GM18861 (cell line): ENCODE measurements at regions not wholly inside any gene's neighbourhood (a gene's known extent, or its start where the extent isn't known, plus 50 kb on each side); places are given as distances from the start of the nearest gene placed in this dataset.
"Not testable (repeated sequence)": the region's sequence is repeated elsewhere in the genome, so short reads cannot be mapped to it uniquely, and the experiment has no call there.

ENCODE experiments used
- ATAC-seq: cut with Tn5 transposase; IDR thresholded peaks from one replicate; pipeline ENCODE4 v1.9.1; 2021; ENCODE audit not compliant: unreplicated experiment

- ATAC-seq, result no peak
Measured at GRCh38 chr11:13216019-13216710, 61.4 kb upstream of the BMAL1 start.

- no peak for ATAC-seq
Measured at GRCh38 chr11:13216711-13217075, 60.9 kb upstream of the BMAL1 start.

- ATAC-seq, result not testable (repeated sequence)
Measured at GRCh38 chr11:13218685-13219084, 58.9 kb upstream of the BMAL1 start.

- no peak for ATAC-seq
Measured at GRCh38 chr11:13220148-13220547, 57.4 kb upstream of the BMAL1 start.

- ATAC-seq, result no peak
Measured at GRCh38 chr11:13221722-13222121, 55.9 kb upstream of the BMAL1 start.

- ATAC-seq, result no peak
Measured at GRCh38 chr11:13222285-13222684, 55.3 kb upstream of the BMAL1 start.

- no peak for ATAC-seq
Measured at GRCh38 chr11:13223112-13223511, 54.5 kb upstream of the BMAL1 start.

- ATAC-seq, result no peak
Measured at GRCh38 chr11:13224324-13224723, 53.3 kb upstream of the BMAL1 start.

GRCh38 chr11:13225038-13226001 is 52.3 kb upstream of the BMAL1 start:
- no peak for ATAC-seq

GRCh38 chr11:13227676-13228255 is 49.8 kb upstream of the BMAL1 start:
- no peak for ATAC-seq
